Sigmoid colon (tissue), 4 donors: ENCODE measurements at regions not wholly inside any gene's neighbourhood (a gene's known extent, or its start where the extent isn't known, plus 50 kb on each side); places are given as distances from the start of the nearest gene placed in this dataset.

Source experiments
- EP300 ChIP-seq, 4 donors: sonication (generic); formaldehyde crosslinking; IDR thresholded peaks; one replicate each; pipeline ENCODE4 v1.6.1; 2017; ENCODE audit warnings: antibody characterized with exemption in 4 of 4
- POLR2A ChIP-seq, 2 donors: fragments of 450-650 bp; IDR thresholded peaks; one replicate each; pipeline ENCODE4 v1.6.1; 2016; ENCODE audit warnings: antibody characterized with exemption in 2 of 2, mild to moderate bottlenecking in 2 of 2, moderate library complexity in 2 of 2
- TF ChIP-seq, protein P1 (sequence below), 4 experiments: fragments of 450-650 bp in 3 of 4; fragments of 200-600 bp in 1 of 4; IDR thresholded peaks; one replicate each; pipeline ENCODE4 v1.5.1; 2016 to 2019; ENCODE audit warnings: antibody characterized with exemption in 4 of 4, mild to moderate bottlenecking in 3 of 4, moderate library complexity in 2 of 4

DNA sequence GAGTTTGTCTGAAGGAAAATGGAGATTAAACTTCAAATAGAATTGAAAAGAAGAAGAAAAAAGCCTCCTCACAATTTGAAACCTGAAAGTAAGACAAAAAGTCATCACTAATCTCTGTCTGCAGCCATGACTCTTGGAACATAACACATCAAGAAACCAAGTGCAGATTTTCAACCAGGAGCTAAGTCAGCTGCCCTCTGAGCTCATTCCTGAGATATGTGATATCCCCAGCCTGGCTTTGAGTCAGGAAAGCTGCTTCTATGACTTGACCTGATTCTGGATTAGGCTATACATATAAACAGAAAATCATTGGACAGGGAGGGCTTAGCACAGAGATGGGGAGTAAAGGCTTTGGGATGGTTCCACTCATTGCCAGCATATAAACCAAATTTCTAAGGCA lies 891.4 kb downstream of the TFAP2A start:
- TF ChIP-seq, protein P1, sequence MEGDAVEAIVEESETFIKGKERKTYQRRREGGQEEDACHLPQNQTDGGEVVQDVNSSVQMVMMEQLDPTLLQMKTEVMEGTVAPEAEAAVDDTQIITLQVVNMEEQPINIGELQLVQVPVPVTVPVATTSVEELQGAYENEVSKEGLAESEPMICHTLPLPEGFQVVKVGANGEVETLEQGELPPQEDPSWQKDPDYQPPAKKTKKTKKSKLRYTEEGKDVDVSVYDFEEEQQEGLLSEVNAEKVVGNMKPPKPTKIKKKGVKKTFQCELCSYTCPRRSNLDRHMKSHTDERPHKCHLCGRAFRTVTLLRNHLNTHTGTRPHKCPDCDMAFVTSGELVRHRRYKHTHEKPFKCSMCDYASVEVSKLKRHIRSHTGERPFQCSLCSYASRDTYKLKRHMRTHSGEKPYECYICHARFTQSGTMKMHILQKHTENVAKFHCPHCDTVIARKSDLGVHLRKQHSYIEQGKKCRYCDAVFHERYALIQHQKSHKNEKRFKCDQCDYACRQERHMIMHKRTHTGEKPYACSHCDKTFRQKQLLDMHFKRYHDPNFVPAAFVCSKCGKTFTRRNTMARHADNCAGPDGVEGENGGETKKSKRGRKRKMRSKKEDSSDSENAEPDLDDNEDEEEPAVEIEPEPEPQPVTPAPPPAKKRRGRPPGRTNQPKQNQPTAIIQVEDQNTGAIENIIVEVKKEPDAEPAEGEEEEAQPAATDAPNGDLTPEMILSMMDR (IDR thresholded peaks at IDR 0.05) = no peak
- no peak for TF ChIP-seq POLR2A (IDR thresholded peaks at IDR 0.05)
- no peak for TF ChIP-seq EP300 (IDR thresholded peaks at IDR 0.05)
